HG03565 (cell line): ENCODE measurements at regions not wholly inside any gene's neighbourhood (a gene's known extent, or its start where the extent isn't known, plus 50 kb on each side); places are given as distances from the start of the nearest gene placed in this dataset.

Experiments
- ATAC-seq: cut with Tn5 transposase; IDR thresholded peaks from one replicate; pipeline ENCODE4 v1.9.1; 2021; ENCODE audit warnings: mild to moderate bottlenecking, moderate library complexity; ENCODE audit not compliant: unreplicated experiment

DNA sequence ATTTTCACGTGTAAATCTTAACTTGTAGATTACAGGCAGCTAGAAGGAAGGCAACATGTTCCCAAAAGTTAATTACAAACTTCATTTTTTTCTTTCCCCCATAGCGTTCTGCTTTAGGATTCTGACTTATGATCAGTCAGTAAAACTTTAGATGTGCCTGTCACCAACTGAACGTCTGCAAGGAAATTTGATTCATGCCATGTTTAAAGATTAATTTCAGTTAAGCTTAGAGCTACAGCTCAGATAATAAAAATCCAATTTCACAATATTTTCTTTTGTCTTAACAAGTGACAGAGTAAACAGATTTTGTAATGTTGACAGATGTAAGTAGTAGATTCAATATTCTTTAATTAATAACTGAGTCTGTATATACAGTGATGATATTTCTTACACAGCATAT, 253.1 kb downstream of the NFKBIZ start:
- ATAC-seq, result no peak

DNA sequence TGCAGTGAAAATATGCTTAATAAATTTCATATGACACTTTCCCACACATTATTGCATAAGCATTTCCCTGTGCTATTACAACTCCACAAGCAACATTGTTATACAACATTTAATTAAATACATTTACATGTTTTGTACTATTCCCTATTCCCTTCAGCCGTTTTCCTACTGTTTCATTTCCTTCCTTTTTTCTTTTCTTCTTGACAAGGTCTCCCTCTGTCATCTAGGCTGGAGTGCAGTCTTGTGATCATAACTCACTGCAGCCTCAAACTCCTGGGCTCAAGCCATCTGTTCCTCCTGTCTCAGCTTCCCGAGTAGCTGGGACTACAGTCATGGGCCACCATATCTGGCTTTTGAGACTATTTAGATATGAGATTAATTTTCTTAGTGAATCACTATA, 254.7 kb downstream of the NFKBIZ start:
- ATAC-seq, result no peak

DNA sequence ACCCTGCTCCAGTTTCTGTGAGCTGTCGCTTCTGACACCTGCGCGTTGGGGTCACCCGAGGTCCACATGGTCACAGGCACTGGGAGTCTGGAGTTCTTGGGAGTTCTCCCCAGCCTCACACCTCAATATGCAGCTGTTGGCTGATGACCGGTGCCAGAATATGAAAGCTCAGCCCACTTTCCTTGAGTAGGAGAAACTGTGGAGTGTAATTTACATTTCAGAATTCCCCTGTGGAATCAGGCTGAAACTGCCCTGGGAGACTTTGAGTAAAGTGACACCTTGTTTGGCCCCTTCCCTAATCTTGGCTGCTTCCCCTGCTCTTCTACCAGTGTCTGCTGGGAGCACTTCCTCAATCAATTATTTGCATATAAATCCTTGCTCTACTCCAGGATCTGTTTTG, 255.9 kb downstream of the NFKBIZ start:
- no peak for ATAC-seq

DNA sequence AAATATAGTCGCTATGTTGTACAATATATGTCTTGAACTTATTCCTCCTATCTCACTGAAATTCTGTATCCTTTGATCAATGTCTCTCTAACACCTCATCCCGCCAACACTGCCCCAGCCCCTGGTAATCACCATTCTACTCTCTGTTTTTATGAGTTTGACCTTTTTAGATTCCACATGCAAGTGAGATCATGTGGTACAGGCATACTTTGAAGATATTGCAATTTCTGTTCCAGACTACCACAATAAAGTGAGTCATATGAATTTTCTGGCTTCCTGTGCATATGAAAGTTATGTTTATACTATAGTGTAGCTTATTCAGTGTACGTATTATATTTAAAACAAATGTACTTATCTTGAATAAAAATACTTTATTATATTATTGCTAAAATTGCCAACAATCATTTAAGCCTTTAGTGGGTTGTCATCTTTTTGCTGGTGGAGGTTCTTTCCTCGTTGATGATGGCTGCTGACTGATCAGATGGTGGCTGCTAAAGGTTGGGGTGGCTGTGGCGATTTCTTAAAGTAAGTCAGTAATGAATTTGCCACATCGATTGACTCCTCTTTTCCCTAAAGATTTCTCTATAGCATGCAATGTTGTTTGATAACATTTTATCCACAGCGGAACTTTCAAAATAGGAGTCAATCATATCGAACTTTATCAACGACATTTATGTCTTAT, 257.2 kb downstream of the NFKBIZ start:
- ATAC-seq, result no peak

DNA sequence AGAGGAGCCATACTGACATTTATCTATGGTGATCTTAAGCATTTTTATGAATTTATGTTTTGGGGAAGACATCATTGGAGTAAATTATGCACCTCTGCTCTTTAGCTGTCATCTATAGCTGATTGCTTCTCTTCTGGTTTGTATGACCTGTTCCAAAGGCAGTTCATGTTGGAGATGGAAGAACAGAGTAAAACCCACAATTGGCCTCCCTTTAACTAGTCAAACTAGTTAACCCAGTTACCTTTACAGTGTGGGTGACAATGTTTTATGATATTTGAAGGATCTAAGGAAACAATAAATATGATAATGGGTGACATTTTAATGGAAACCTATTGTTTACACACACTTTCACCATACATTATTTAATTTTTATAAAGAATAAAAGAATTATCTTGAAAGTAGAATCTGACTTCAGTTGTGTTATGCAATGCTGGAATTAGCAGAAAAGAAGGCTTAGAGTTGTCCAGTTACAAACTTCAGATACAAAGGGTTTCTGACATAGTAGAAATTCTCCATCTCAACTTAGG, 263.5 kb downstream of the NFKBIZ start:
- no peak for ATAC-seq

DNA sequence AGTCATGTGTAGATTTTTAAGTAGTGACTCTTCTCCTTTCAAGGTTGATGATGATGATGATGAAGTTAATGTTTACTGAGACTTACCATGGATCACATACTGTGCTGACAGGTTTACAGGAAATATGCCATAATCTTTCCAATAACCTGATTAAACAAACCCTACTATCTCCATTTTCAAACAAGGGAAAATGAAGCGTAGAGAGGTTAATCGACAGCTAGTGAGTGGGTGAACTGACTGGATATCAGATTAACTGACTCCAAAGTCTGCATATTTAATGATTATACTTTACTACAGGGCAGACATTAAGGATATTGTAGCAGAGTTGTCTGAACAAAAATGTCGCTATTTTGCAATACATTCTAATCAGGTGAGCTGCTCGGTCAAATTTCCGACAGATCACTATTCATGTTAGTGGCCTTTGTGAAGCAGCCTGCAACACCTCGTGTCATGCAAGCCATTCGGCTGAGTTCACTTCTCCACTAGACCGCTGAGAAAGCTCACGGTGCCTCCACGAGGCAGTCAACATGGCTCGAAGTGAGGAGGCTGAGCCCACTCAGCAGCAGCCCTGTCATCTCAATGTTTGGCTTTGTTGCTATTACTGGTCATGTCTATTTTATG, 264.2 kb downstream of the NFKBIZ start:
- ATAC-seq, result no peak

DNA sequence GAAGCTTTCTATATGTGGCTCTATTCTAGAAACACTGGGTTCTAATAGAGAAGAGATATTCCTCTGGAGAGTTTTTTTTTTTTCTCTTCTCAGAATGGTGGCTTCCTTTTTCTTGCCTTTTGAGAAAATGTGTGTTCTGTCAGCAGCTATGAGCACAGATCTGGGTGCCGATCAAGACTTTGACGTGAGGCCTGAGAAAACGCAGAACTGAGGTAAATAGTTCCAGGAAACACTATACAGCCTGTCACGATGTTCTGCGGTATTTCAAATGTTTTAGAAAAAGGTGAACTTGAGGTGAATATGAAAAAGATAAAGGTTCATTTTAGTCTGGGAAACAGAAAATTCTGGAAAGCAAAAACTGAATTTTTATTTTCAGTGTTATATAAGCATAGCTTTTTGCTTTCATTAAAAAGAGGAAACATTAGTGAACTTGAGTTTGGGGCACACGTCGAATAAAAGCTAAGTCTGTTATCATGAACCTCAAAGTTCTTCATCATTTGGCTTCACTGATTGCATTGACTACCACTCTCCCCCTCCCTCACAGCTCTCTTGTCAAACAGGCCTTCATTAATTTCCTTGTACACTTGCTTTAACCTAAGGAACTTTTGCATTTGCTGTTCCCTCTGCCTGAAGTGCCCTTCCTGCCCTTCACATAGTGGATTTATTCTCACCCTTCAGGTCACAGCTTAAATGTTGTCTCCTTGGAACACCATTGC, 265.1 kb downstream of the NFKBIZ start:
- no peak for ATAC-seq

DNA sequence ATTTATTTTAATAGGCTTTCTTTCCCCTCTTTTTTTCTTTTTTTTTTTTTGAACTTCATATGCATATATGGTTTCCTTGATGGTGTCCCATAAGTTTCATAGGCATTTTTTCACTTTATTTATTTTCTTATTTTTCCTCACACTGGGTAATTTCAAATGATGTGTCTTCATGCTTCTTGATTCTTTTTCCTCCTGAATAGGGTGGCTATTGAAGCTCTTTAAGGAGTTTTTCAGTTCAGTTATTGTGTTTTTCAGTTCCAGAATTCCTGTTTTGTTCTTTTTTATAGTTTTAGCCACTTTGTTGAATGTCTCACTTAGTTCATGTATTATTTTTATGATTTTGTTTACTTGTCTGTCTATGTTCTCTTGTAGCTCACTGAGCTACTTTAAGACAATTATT, 273.2 kb downstream of the NFKBIZ start:
- ATAC-seq, result no peak

DNA sequence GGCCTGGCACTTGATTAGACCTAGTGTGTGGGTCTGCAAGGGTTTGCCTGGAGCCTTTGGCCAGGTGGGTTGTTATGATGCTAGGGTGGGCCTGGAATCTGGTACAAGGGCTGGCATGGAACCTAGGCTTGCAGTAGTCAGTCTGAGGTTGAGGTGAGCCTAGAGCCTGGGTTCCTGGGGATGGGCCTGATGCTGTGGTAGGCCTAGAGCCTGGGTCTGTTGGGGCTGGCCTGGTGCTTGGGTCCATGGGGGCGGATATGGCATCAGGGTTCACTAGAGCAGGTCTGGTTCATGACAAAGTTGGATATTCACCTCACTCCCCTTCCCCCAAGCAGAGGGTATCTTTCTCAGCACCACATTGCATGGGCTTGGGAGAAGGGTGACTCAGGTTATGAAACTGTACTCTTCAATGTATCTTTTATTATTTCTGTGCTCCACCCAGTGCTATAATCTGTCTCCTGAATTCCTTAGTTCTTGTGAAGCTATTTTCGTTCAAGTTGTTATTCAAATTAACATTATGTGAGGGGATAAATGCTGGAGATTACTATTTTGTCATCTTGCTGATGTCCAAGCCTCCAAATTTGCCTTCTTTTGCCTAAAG, 274.4 kb downstream of the NFKBIZ start:
- ATAC-seq, result no peak

DNA sequence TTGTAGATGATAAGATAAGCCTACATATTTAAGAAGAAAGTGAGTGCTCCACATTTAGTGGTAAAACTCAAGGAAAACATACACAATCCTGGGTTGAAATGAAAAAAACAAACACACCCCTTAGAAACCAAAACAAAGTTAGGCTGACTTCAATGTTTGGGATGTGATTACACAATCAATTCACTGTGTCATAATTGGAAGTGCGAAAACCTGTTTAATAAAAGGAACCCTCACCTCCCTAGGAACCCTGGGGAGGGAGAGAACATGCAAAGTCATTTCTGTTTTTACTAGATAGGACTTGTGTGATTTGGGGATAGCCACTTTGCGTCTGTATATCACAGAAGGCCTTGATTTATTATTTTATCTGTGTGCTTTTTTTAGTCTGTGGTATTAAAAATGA, 275.0 kb downstream of the NFKBIZ start:
- ATAC-seq, result no peak

DNA sequence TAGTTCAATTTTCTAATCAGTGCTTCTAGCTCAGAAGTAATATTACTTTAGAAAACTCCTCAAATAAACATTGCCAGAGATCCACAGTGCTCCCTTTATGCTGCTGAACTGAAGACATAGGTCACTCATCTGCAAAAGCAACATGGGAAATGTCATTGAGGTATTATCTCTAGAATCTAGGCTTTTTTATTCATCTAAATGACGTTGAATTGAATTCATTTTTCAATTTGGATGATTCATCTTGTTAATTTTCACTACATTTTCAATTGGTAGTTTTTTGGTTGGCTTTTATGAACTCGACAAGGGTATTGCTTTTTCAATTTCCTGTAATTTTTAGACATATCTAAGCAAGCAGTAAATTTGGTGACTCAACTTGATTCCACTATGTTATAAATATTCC, 275.4 kb downstream of the NFKBIZ start:
- no peak for ATAC-seq

DNA sequence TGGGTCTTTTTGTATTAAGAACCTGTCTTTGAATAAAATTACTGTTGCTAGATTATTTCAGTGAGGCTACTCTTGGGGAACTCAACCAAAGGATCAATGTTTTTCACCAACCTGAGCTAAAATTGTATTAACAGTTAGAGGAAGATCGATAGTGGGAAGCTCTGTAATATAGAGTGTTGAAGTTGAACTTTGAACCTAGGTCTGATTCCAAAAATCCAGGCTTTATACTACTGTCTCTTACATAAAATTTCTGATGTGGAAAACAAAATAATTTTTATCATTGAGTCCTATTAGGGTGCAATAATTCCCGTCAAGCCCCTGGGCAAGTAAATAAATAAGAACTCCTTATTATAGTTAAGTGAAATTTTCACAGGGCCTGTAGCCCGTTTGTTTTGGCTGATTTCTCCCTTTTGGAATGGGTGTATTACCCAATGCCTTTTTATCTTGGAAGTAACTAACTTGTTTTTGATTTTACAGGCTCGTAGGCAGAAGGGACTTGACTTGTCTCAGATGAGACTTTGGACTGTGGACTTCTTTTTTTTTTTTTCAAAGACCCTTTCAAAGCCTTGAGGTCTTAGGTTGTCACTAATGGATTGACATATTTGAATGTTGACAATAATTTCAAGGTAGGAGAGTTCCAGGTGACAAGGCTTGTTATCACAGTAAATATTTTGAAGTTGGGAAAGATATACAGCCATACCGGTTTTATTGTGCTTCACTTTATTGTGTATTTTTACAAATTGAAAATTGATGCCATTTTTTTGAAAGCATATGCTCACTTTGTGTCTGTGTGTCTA, 276.1 kb downstream of the NFKBIZ start:
- ATAC-seq, result no peak

DNA sequence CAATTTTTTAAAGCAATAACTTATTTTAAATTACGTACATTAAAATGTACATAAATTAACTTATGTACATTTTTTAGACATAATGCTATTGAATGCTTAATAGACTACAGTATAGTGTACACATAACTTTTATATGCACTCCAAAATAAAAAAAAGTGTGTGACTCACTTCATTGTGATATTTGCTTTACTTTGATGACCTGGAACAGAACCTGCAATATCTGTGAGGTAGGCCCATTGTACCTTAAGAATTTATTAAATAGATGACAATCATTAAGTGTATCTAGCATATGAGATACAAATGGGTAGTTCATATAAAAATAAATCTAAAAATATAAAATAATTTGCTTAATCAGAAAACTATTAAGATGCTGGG, 276.7 kb downstream of the NFKBIZ start:
- ATAC-seq, result no peak

DNA sequence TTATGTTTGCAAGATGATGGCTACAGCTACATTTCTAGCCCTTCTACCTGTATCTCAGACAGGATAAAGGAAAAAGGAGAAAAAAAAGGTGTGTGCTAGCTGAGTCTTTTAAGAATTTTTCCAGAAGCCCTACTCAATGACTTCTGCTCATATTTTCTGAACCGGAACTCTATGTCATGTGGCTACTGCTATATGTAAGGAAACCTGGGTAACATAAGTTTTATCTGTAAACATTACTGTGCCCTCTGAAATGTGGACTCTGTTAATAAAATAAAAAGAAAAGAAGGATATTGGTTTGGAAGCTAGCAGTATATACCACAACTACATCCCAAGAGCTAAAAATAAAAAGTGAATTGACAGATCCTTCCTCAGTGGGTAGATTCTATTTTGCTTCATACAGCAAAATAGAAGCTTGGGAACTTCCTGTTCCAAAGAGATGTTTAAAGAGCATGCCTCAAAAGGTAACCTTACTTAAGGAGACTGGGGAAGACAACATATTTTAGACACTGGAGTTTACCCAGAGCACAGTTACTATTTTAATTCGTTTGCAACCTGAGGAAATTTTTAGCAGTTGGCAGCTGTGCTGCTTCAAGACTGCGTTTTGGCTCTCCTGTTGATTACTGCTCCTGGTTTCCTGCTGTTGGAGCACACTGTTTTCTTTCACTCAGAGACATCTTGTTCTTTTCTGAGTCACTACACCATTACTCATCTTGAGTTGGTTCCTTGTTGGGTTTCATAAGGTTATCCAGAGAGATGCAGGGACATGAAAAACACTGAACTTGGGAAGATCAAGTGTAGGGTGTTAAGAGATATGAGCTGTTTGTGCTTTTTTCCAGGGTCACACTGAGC, 280.7 kb downstream of the NFKBIZ start:
- ATAC-seq, result no peak

DNA sequence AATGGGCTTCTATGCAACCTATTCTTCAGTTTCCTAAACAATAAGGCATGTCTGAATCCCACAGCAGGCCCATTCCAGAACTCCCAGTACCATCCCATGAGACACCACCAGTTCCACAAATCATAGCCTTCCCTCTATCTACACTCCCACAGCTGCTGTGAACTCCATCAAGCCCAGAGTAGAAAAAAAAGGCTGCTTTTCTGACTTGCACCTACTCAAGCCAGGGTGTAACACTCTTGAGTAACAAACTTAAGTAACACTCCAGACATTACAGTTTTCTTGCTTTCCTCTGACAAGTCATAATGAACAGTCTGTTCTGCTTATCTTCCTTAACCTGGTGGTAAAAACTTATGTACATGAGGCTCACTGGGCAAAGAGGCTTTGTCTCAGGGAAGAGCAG, 283.1 kb downstream of the NFKBIZ start:
- ATAC-seq, result no peak

DNA sequence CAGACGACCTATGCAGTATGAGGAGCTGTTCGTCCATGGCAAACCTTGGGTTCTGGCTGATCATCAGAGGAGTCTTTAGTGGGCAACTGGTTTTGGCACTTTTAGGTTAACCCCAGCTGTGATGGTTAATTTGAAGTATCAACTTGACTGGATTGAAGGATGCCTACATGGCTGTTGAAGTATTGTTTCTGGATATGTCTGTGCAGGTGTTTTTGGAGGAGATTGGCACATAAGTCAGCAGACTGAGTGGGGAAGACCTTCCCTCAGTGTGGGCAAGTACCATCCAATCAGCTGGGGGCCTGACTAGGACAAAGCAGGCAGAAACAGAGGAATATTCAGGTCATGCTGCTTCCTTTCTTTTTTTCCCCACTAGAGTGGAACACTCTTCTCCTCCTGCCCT, 284.1 kb downstream of the NFKBIZ start:
- no peak for ATAC-seq

DNA sequence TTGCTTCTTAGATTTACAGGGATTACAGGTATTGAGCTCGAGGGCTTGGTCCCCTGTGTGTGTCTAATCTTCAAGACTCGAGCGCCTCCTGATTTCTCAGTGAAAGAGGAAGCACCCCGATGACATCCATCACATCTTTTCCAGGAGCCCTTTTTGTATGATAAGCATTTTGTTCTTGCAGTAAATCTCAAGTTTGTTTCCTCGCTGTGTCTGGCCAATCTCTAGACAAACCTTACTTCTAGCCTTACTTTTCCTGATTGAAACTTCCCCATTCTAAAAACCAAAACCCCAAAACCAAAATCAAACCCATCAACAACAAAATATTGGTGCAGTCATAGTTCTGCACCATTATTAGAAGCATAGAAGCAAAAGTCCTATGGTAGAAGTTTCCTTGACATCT, 286.0 kb downstream of the NFKBIZ start:
- no peak for ATAC-seq

DNA sequence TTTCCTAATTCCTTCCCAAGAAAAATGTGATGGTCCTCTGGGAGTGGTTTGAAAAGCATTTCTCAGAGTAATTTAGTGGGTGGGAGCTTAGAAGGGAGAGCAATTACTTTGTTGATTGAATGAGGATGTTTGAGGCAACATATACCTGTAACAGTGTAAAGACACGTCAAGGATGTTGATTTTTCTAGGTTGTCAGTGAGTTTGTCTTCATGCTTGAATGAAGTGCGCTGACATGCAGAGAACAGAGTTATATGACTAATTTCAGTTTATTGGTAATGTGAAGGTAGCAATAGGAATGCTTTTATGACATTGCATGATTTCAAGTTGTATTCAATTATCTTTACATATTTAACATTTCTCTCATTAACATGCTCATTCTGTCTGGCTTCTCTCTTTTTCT, 286.9 kb downstream of the NFKBIZ start:
- ATAC-seq, result no peak

DNA sequence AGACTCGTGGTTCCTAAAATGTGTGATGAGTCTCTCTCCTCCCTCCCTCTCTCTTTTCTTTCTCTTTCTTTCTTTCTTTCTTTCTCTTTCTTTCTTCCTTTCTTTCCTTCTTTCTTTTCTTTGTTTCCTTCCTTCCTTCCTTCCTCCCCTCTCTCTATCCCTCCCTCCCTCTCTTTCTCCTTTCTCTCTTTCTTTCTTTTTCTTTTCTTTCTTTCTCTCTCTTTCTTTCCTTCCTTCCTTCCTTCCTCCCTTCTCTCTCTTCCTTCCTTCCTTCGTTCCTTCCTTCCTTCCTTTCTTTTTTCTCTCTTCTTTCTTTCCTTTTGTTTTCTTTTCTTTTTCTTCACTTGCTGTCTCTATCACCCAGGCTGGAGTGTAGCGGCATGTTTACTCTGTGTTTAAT, 290.8 kb downstream of the NFKBIZ start:
- no peak for ATAC-seq
